Stomach (tissue), 8 donors: ENCODE measurements at regions not wholly inside any gene's neighbourhood (a gene's known extent, or its start where the extent isn't known, plus 50 kb on each side); places are given as distances from the start of the nearest gene placed in this dataset.
A peak's percentile ranks its signal among the peaks of the same experiment; 100 is the strongest.
"Not testable (repeated sequence)": the region's sequence is repeated elsewhere in the genome, so short reads cannot be mapped to it uniquely, and the experiment has no call there.

ENCODE experiments used
- DNase-seq, 2 donors: peaks; one replicate each; pipeline versions ENCODE4 v3.0.0 to v3.0.0-alpha.2; 2013 to 2019
- H3K27ac ChIP-seq, 5 donors: fragments of 200-600 bp in 4 of 5; sonication (generic) in 4 of 5; one replicate each; pipeline ENCODE4 v1.5.1; 2013 to 2019; ENCODE audit warnings: mild to moderate bottlenecking in 1 of 5, moderate library complexity in 1 of 5
- H3K27me3 ChIP-seq, 3 donors: fragments of 200-600 bp; sonication (generic); one replicate each; pipeline ENCODE4 v1.5.1; 2017 to 2019; ENCODE audit warnings: mixed run types in 1 of 3
- H3K36me3 ChIP-seq, 4 donors: fragments of 200-600 bp; sonication (generic); 1 replicate in 3 of 4; 2 replicates in 1 of 4; pipeline ENCODE4 v1.5.1; 2016 to 2019
- H3K4me1 ChIP-seq, 4 donors: fragments of 200-600 bp; sonication (generic); one replicate each; pipeline ENCODE4 v1.5.1; 2016 to 2019
- H3K4me3 ChIP-seq, 4 donors: fragments of 200-600 bp; sonication (generic) in 3 of 4; one replicate each; pipeline ENCODE4 v1.5.1; 2016 to 2019; ENCODE audit warnings: mild to moderate bottlenecking in 1 of 4
- H3K9me3 ChIP-seq, 4 donors: fragments of 200-600 bp; sonication (generic); one replicate each; pipeline ENCODE4 v1.5.1; 2016 to 2019
- CTCF ChIP-seq, 7 experiments: fragments of 450-650 bp in 4 of 7; fragments of 200-600 bp in 3 of 7; sonication (generic) in 3 of 7; IDR thresholded peaks; one replicate each; pipeline ENCODE4 v1.5.1; 2016 to 2019; ENCODE audit warnings: antibody characterized with exemption in 7 of 7, control low read depth in 2 of 7, mild to moderate bottlenecking in 1 of 7
- EP300 ChIP-seq: sonication (generic); formaldehyde crosslinking; IDR thresholded peaks from one replicate; pipeline ENCODE4 v1.6.1; 2017; ENCODE audit warnings: antibody characterized with exemption
- POLR2A ChIP-seq, 4 donors: fragments of 450-650 bp; IDR thresholded peaks; one replicate each; pipeline ENCODE4 v1.6.1; 2016; ENCODE audit warnings: antibody characterized with exemption in 4 of 4, control low read depth in 2 of 4, mild to moderate bottlenecking in 1 of 4, moderate library complexity in 1 of 4
- POLR2AphosphoS5 ChIP-seq, 3 donors: sonication (generic); formaldehyde crosslinking; IDR thresholded peaks; one replicate each; pipeline ENCODE4 v1.6.1; 2016; ENCODE audit warnings: antibody characterized with exemption in 3 of 3
- WGBS, 5 donors: extraction: QIAGEN DNeasy Blood & Tissue Kit in 3 of 5; methylation state at CpG; one replicate each; pipeline versions ENCODE4 v1.1.5 to v1.1.7; 2013 to 2018; 5-methylcytosine and 5-hydroxymethylcytosine counted together
- intact Hi-C: fragments of 100-400 bp; cut with DNase I; formaldehyde crosslinking; loops from one replicate; pipeline ENCODE4 v1.15.1; 2023; ENCODE audit warnings: low total_unique reads
- donor health status: healthy with polysubstance abuse.
- donor health status: Bipolar disorder and iron deficiency.
- donor health status: healthy.

DNA sequence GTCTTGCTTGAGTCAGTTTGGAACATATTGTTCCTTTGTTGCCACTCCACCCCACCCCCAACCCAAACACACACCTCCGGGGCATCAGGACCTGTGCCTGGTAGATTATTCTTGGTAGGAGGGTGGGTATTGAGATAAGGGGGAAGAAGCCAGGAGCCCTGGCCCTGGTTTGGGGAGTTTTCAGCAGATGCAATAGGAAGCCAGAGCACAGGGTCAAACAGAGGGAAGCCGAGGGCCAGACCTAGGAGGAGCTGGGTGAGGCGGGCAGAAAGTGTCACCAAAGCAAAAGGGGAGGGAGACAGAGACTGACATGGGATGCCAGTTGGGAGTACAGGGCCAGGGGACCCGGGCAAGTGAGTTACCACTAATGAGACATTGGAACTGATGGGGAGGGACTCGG is 163.1 kb downstream of the RPLP1 start:
- 64 to 80% (median 72%) methylated on average over 5 of the region's 5 CpGs for WGBS, 5 donors
- intact Hi-C loops: no loop called here
- peaks cover 0 to 11% (median 2%) of the 10 kb centered on the region in 4 donors for H3K4me1 ChIP-seq
- peak in 1 of 3 donors; percentile 16 for TF ChIP-seq POLR2AphosphoS5 (IDR thresholded peaks at IDR 0.05)
- TF ChIP-seq CTCF (IDR thresholded peaks at IDR 0.05): no peak
- no peak for TF ChIP-seq POLR2A (IDR thresholded peaks at IDR 0.05)
- no peak for TF ChIP-seq EP300
- H3K27ac ChIP-seq: peak overlapping the region in 1 of 5 donors; percentile 9
- peak in 1 of 2 donors; percentile 59 for DNase-seq
- no peaks in the 10 kb centered on the region for H3K36me3 ChIP-seq
- H3K9me3 ChIP-seq: no peaks in the 10 kb centered on the region
- no peak overlapping the region for H3K4me3 ChIP-seq
- H3K27me3 ChIP-seq: no peaks in the 10 kb centered on the region

- no peak for DNase-seq
- Histone ChIP-seq H3K36me3 (no peaks in the 10 kb centered on the region), H3K27ac (no peak overlapping the region), H3K9me3 (no peaks in the 10 kb centered on the region), H3K27me3 (no peaks in the 10 kb centered on the region), H3K4me1 (peaks cover 0 to 11% (median 2%) of the 10 kb centered on the region in 4 donors), H3K4me3 (no peak overlapping the region)
- intact Hi-C loops: no loop called here
- 78 to 86% (median 83%) methylated on average over 3 of the region's 3 CpGs for WGBS, 5 donors
- TF ChIP-seq POLR2A (IDR thresholded peaks at IDR 0.05) (no peak), EP300 (no peak), CTCF (IDR thresholded peaks at IDR 0.05) (no peak), POLR2AphosphoS5 (IDR thresholded peaks at IDR 0.05) (no peak)
These were observed 163.9 kb downstream of the RPLP1 start for GRCh38 chr15:69616558-69616957.

GRCh38 chr15:69617144-69617543 is 164.5 kb downstream of the RPLP1 start:
- H3K9me3 ChIP-seq, intact Hi-C loops, H3K4me3 ChIP-seq, DNase-seq, H3K27me3 ChIP-seq, H3K36me3 ChIP-seq, H3K27ac ChIP-seq: not testable (repeated sequence)
- peaks cover 0 to 11% (median 2%) of the 10 kb centered on the region in 4 donors for H3K4me1 ChIP-seq
- 89 to 94% (median 91%) methylated on average over 3 to 4 of the region's 4 CpGs for WGBS, 5 donors

GRCh38 chr15:69623392-69624154 is 171.0 kb downstream of the RPLP1 start:
- no peaks in the 10 kb centered on the region for H3K36me3 ChIP-seq
- intact Hi-C loops: no loop called here
- H3K4me3 ChIP-seq: no peak overlapping the region
- H3K27me3 ChIP-seq: no peaks in the 10 kb centered on the region
- H3K9me3 ChIP-seq: no peaks in the 10 kb centered on the region
- 66 to 83% (median 73%) methylated on average over 3 of the region's 3 CpGs for WGBS, 5 donors
- DNase-seq: no peak
- no peak overlapping the region for H3K27ac ChIP-seq
- TF ChIP-seq POLR2A (IDR thresholded peaks at IDR 0.05) (no peak), EP300 (no peak), CTCF (IDR thresholded peaks at IDR 0.05) (no peak), POLR2AphosphoS5 (IDR thresholded peaks at IDR 0.05) (no peak)
- peaks cover 0 to 11% (median 3%) of the 10 kb centered on the region in 4 donors for H3K4me1 ChIP-seq

DNA sequence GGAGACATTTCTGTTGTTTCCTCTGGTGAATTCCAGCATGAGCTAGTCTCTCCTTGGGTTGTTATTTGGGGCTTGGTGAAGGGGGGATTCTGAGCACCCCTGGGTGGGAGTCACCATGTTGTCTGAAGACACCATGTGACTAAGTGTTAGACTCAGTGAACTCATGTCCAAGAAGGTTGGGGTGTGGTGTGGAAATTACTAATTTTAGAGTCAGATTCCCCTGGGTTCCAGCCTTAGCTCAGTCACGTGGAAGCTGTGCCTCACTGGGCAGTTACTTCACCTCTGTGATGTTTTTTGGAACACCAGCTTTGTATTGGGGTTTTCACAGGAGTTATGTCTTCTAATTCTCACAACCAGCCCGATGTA is 171.5 kb downstream of the RPLP1 start:
- intact Hi-C loops: no loop called here
- Histone ChIP-seq H3K4me3 (no peak overlapping the region), H3K4me1 (peaks cover 0 to 11% (median 3%) of the 10 kb centered on the region in 4 donors), H3K36me3 (no peaks in the 10 kb centered on the region), H3K27ac (no peak overlapping the region), H3K27me3 (no peaks in the 10 kb centered on the region), H3K9me3 (no peaks in the 10 kb centered on the region)
- TF ChIP-seq POLR2A (IDR thresholded peaks at IDR 0.05) (no peak), EP300 (no peak), POLR2AphosphoS5 (IDR thresholded peaks at IDR 0.05) (no peak), CTCF (IDR thresholded peaks at IDR 0.05) (no peak)
- no peak for DNase-seq
- WGBS, 5 donors: 65 to 86% (median 76%) methylated on average over 2 of the region's 2 CpGs
